Large intestine (tissue), 3 donors: ENCODE measurements at regions not wholly inside any gene's neighbourhood (a gene's known extent, or its start where the extent isn't known, plus 50 kb on each side); places are given as distances from the start of the nearest gene placed in this dataset.

Source experiments
- DNase-seq, 2 donors: peaks; one replicate each; pipeline versions ENCODE4 v3.0.0 to v3.0.0-alpha.2; 2013
- H3K27ac ChIP-seq: one replicate; pipeline ENCODE4 v1.5.1; 2013; ENCODE audit warnings: low read length
- H3K27me3 ChIP-seq: 2 replicates; pipeline ENCODE4 v1.6.1; 2013; ENCODE audit warnings: low read length; ENCODE audit not compliant: control insufficient read depth, insufficient read depth
- H3K36me3 ChIP-seq: 2 replicates; pipeline ENCODE4 v1.6.1; 2013; ENCODE audit warnings: low read length; ENCODE audit not compliant: control insufficient read depth, insufficient read depth
- H3K4me1 ChIP-seq: one replicate; pipeline ENCODE4 v1.6.1; 2013; ENCODE audit warnings: low read length; ENCODE audit not compliant: control insufficient read depth, insufficient read depth
- H3K4me3 ChIP-seq: one replicate; pipeline ENCODE4 v1.5.1; 2013; ENCODE audit warnings: low read length
- H3K9me3 ChIP-seq: one replicate; pipeline ENCODE4 v1.6.1; 2013; ENCODE audit warnings: mild to moderate bottlenecking, low read depth, low read length, moderate library complexity; ENCODE audit not compliant: control insufficient read depth
- WGBS: methylation state at CpG from one replicate; pipeline ENCODE4 v1.1.5; 2013; ENCODE audit warnings: low lambda C conversion rate; ENCODE audit not compliant: insufficient coverage; 5-methylcytosine and 5-hydroxymethylcytosine counted together

DNA sequence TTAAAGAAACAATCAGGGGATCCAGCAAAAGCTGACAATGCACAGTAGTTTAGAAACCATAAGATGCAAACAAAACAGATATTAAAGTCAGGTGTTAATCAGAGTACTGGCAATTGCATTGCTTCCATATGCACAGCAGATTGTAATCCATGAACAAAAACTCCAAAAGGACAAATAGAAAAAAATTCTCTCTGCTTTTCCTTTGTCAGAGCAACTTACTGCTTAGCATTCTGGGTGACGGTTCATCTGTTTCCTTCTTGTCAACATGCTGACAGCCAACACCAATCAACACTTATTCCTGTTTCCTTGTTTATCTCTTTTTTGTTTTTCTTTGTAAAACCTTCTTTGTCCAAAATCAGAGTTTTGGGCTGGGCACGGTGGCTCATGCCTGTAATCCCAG lies 473.1 kb downstream of the XIRP2 start:
- 0% methylated on average over 1 of the region's 2 CpGs for WGBS
- H3K9me3 ChIP-seq, result no peaks in the 10 kb centered on the region
- no peaks in the 10 kb centered on the region for H3K36me3 ChIP-seq
- H3K4me1 ChIP-seq, result no peaks in the 10 kb centered on the region
- no peak overlapping the region for H3K27ac ChIP-seq
- DNase-seq, result no peak
- H3K27me3 ChIP-seq, result no peaks in the 10 kb centered on the region
- H3K4me3 ChIP-seq, result no peak overlapping the region

DNA sequence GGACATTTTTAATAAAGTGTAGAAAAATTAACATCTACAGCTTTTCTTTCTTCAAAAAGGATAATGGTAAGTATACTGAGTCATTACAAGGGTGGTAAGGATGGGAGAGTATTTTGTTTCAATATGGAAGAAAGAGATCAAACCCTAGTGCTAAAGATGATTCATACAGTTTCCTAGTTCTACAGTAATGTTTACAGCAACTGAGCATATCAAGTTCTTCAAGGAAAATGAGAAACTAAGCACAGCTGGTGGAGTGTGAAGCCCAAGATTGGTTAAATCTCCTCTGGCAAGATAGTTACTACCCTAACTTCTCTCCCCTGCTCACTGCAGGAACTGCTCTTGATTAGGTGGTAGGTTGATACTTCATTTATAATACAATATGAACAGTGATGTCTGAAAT lies 467.5 kb downstream of the XIRP2 start:
- Histone ChIP-seq H3K4me1 (no peaks in the 10 kb centered on the region), H3K27ac (no peak overlapping the region), H3K36me3 (no peaks in the 10 kb centered on the region), H3K4me3 (no peak overlapping the region), H3K9me3 (no peaks in the 10 kb centered on the region), H3K27me3 (no peaks in the 10 kb centered on the region)
- DNase-seq, result no peak

DNA sequence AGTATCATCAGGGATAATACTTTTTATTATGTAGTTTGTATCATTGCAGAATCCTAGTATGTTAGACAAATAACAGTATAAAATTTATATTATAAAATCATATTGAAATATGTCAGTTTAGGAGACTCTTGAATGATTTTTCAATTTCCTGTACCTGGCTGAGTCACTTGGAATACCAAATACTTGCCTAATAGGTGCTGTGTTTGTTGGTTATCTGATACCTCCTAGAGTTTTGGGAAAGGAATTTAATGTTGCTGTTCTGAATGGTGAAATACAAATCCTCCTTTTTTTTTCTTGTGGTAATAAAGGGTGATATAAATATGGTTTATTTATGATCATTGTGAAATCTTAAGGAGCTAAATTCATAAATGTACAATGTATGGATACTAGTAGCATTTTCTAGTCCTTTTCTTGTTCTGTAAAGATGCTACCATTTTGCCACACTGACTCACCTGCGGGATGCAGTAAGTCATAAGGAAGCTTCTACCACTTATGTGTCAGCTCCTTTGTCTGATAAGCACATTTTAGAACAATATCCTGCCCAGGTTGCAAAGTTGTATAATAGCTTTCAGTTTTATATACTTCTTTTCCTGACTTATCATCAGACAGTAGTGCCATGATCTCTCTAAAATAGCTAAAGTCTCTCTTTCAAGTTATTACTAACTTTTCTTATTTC lies 465.5 kb downstream of the XIRP2 start:
- DNase-seq, result no peak
- Histone ChIP-seq H3K4me1 (no peaks in the 10 kb centered on the region), H3K27ac (no peak overlapping the region), H3K27me3 (no peaks in the 10 kb centered on the region), H3K36me3 (no peaks in the 10 kb centered on the region), H3K4me3 (no peak overlapping the region), H3K9me3 (no peaks in the 10 kb centered on the region)
- 100% methylated on average over 1 of the region's 1 CpG for WGBS

DNA sequence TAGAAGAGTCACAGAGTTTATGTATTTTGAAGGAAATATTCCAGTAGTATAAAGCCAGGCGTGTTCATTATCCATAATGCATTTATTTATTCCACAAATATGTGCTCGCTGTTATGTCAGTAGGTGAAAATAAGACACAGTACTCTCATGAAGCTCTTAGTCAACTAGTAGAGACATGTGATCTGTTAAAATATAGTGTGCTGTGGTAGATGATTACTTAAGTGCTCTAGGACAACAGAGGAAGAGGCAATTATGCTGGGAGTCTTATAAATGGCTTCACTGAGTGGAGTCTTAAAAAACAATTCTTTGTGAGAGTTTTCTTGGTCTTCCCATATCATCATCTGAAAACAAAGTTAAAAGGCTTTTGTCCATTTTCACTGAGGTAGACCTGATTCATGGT lies 457.3 kb downstream of the XIRP2 start:
- H3K27me3 ChIP-seq, result no peaks in the 10 kb centered on the region
- no peak overlapping the region for H3K4me3 ChIP-seq
- no peak overlapping the region for H3K27ac ChIP-seq
- no CpG with 5 or more reads among the region's 2 CpGs for WGBS
- no peak for DNase-seq
- no peaks in the 10 kb centered on the region for H3K9me3 ChIP-seq
- H3K36me3 ChIP-seq, result no peaks in the 10 kb centered on the region
- H3K4me1 ChIP-seq, result no peaks in the 10 kb centered on the region

DNA sequence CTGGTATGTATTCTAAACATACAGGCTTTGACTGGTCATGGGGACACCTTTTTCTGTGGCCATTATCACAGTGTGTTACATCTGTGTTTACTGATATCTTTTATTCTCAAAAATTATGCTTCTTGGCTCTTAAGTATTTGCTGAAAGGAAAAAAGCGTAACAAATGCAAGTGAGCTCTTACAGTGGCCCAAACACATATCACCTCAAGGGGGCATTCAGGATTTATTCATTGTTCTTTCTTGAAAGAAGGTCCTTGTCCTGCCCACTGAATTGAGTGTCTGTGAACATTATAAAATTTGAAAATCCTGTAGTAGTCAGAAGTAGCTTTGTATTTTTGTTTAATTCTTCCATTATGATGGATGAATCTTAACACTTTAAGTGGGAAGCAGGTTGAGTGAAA lies 454.5 kb downstream of the XIRP2 start:
- no peaks in the 10 kb centered on the region for H3K36me3 ChIP-seq
- no peaks in the 10 kb centered on the region for H3K27me3 ChIP-seq
- no peaks in the 10 kb centered on the region for H3K9me3 ChIP-seq
- H3K4me3 ChIP-seq, result no peak overlapping the region
- H3K4me1 ChIP-seq, result no peaks in the 10 kb centered on the region
- no peak overlapping the region for H3K27ac ChIP-seq
- no peak for DNase-seq
- 80% methylated on average over 1 of the region's 1 CpG for WGBS

DNA sequence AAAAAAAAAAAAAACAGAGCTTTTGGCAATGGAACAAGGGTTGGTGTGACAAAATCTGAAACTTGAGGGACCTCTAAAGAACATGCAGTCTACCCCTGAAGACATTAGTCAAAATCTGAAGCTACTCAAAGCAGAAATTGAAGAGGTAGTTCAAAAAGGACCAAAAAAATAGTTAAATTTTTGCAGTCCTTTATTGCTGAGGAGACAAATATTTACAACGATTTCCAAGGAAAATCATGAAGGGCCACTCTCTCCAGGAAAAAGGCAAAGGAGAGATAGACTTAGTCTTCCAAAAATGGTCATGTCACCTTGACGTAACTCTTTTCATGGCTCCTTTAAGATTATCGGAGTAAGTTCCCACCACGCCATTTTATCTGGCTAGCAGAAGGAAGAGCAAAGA lies 452.0 kb downstream of the XIRP2 start:
- H3K9me3 ChIP-seq, result no peaks in the 10 kb centered on the region
- no peaks in the 10 kb centered on the region for H3K4me1 ChIP-seq
- H3K27ac ChIP-seq, result no peak overlapping the region
- H3K27me3 ChIP-seq, result no peaks in the 10 kb centered on the region
- no peaks in the 10 kb centered on the region for H3K36me3 ChIP-seq
- no peak overlapping the region for H3K4me3 ChIP-seq
- 94% methylated on average over 2 of the region's 4 CpGs for WGBS
- no peak for DNase-seq

DNA sequence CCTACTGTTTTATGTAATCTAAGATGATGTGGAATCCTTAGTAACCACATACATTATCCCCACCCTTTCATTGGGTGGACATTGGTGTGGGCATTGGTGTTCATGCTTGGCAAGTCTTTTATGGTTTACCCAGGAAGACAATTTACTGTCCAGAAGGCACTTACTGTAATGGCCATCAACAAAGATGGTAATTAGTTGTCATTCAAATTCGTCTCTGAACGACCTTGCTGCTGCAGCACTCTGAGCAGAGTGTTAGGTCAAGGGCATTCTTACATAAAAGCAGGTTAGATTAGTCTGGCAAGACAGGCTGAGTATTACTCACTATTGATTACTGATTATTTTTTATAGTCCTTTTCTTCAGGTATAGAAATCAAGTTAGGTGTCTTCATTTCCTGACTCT lies 447.9 kb downstream of the XIRP2 start:
- Histone ChIP-seq H3K36me3 (no peaks in the 10 kb centered on the region), H3K4me3 (no peak overlapping the region), H3K4me1 (no peaks in the 10 kb centered on the region), H3K27me3 (no peaks in the 10 kb centered on the region), H3K27ac (no peak overlapping the region), H3K9me3 (no peaks in the 10 kb centered on the region)
- WGBS, result no CpG with 5 or more reads among the region's 2 CpGs
- no peak for DNase-seq

DNA sequence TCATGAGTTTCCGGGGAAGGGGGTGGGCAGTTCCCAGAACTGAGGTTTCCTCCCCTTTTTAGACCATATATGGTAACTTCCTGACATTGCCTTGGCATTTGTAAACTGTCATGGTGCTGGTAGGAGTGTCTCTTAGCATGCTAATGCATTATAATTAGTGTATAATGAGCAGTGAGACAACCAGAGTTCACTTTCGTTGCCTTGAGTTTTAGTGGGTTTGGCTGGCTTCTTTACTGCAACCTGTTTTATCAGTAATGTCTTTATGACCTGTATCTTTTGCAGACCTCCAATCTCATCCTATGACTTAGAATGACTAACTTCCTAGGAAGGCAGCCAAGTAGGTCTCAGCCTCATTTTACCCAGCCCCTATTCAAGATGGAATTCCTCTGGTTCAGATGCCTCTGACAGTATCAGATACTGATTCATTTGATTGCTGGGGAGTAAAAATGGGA lies 447.3 kb downstream of the XIRP2 start:
- Histone ChIP-seq H3K27ac (no peak overlapping the region), H3K4me3 (no peak overlapping the region), H3K36me3 (no peaks in the 10 kb centered on the region), H3K9me3 (no peaks in the 10 kb centered on the region), H3K4me1 (no peaks in the 10 kb centered on the region), H3K27me3 (no peaks in the 10 kb centered on the region)
- 60% methylated on average over 1 of the region's 2 CpGs for WGBS
- DNase-seq, result no peak

DNA sequence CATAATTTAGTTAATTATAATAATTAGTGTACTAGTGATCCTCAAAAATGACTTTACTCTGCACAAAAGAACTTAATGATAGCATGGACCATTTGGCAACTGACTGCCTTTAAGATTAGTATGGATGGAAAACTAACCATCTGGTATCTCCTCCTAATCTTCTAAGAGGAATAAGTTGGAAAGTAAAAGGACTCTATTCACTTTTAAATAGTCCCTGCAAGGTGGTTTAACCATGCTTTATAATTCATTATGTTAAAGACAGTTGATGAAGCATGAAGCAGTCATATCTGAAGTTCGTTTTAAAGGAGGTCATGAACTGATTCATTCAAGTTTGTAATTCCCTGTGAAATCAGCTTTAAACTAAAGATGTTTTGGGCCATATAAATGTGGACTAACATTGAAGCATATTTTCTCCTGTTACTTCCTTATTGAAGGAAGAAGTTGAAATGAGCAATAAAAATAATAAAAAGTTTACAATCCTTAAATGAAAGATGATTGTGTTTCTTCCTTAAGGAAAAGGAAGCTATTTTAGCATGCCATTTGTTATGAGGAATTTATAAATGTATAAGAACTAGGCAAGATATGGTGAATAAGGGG lies 446.0 kb downstream of the XIRP2 start:
- H3K4me3 ChIP-seq, result no peak overlapping the region
- 60% methylated on average over 1 of the region's 1 CpG for WGBS
- no peaks in the 10 kb centered on the region for H3K4me1 ChIP-seq
- no peak overlapping the region for H3K27ac ChIP-seq
- no peaks in the 10 kb centered on the region for H3K9me3 ChIP-seq
- H3K27me3 ChIP-seq, result no peaks in the 10 kb centered on the region
- no peaks in the 10 kb centered on the region for H3K36me3 ChIP-seq
- no peak for DNase-seq

DNA sequence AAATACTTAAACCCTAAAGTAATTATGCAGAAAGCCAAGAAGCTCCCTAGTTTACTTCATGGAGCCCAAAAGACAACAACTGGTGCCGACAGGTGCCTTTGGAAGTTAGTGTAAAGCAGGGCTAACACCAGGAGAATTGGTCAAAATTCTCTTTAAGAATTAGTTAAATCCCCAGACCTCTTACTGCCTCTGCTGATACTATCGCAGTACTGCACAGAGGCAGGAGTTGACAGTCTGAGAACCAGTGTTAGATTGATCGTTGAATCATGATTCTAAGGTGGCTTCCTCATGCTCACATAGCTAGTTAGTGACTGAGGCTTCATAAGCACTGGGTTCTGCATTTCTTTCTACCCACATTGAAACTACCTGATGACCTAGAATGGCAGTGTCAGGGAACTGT lies 445.0 kb downstream of the XIRP2 start:
- DNase-seq, result no peak
- Histone ChIP-seq H3K27ac (no peak overlapping the region), H3K9me3 (no peaks in the 10 kb centered on the region), H3K4me3 (no peak overlapping the region), H3K27me3 (no peaks in the 10 kb centered on the region), H3K4me1 (no peaks in the 10 kb centered on the region), H3K36me3 (no peaks in the 10 kb centered on the region)
- no CpG with 5 or more reads among the region's 3 CpGs for WGBS

DNA sequence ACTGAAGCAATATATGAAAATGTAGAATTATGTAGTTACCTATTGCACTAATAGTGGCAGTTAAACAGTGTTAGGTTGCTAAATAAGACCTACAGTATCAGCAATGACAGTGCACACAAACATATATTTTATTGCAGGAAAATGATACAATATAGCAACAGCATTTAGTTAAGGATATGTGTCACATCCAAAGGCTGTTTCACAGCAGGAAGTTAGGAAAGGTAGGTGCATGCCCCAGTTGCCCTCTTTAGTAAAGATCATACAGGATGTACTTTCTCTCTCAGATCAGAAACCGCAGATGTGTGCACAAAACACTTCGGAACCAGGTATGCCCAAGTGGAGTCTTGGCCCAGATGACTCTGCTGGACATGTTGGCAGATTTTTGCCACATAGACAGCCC lies 444.1 kb downstream of the XIRP2 start:
- WGBS, result no CpG with 5 or more reads among the region's 2 CpGs
- no peak overlapping the region for H3K4me3 ChIP-seq
- H3K27ac ChIP-seq, result no peak overlapping the region
- no peak for DNase-seq
- H3K27me3 ChIP-seq, result no peaks in the 10 kb centered on the region
- H3K9me3 ChIP-seq, result no peaks in the 10 kb centered on the region
- no peaks in the 10 kb centered on the region for H3K4me1 ChIP-seq
- H3K36me3 ChIP-seq, result no peaks in the 10 kb centered on the region
